ENCODE measurements at regions not wholly inside any gene's neighbourhood (a gene's known extent, or its start where the extent isn't known, plus 50 kb on each side); places are given as distances from the start of the nearest gene placed in this dataset.

- DNase-seq (ENCODE audit: low read depth) = no peak
- TF ChIP-seq CTCF (IDR thresholded peaks at IDR 0.05; ENCODE audit: low read depth, low read length, missing control alignments) = no peak
- H3K4me3 ChIP-seq (ENCODE audit: low read depth, low read length) = no peak overlapping the region
These were observed 72.0 kb downstream of the MIS18A start for GRCh38 chr21:32206631-32207405.

DNA sequence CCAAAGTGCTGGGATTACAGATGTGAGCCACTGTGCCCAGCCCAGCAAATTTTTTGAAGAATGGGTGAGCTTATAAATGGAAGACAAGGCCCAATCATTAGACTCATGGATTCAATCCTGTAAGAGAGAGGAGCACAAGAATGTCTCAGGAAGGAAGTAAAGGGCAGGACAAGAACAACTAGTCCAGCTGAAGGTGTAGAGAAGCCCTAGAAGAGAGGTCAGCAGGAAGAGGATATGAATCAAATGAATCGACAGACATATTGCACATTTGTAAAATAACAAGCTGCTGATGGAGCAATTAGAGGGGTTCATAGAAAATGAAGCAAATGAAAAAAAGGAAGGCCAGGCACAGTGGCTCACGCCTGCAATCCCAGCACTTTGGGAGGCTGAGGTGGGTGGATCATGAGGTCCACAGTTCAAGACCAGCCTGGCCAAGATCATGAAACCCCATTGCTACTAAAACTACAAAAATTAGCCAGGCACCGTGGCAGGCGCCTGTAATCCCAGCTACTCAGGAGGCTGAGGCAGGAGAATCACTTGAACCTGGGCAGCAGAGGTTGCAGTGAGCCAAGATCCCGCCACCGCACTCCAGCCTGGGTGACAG lies 74.9 kb downstream of the MIS18A start:
- DNase-seq (ENCODE audit: low read depth) = no peak
- H3K4me3 ChIP-seq (ENCODE audit: low read depth, low read length) = no peak overlapping the region
- no peak for TF ChIP-seq CTCF (IDR thresholded peaks at IDR 0.05; ENCODE audit: low read depth, low read length, missing control alignments)

DNA sequence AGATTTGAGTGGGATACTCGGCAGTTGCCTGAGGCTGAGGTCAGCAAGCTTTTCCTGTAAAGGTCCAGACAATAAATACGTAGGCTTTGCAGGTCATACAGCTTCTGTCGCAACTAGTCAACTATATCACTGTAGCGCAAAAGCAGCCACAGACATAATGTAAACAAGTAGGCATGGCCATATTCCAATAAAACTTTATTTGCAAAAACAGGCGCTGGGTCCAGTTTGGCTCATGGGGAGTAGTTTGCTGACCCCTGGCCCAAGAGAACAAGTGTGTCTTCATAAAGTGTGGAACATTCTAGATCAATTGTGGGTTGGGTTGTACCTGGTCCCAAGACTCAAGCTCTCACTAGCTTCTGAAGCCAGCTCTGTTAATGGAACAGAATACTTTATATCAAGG lies 78.8 kb downstream of the MIS18A start:
- TF ChIP-seq CTCF (IDR thresholded peaks at IDR 0.05; ENCODE audit: low read depth, low read length, missing control alignments) = no peak
- DNase-seq (ENCODE audit: low read depth) = no peak
- no peak overlapping the region for H3K4me3 ChIP-seq (ENCODE audit: low read depth, low read length)

GRCh38 chr21:32198384-32198783 lies 80.5 kb downstream of the MIS18A start:
- no peak for TF ChIP-seq CTCF (IDR thresholded peaks at IDR 0.05; ENCODE audit: low read depth, low read length, missing control alignments)
- H3K4me3 ChIP-seq (ENCODE audit: low read depth, low read length) = no peak overlapping the region
- no peak for DNase-seq (ENCODE audit: low read depth)

DNA sequence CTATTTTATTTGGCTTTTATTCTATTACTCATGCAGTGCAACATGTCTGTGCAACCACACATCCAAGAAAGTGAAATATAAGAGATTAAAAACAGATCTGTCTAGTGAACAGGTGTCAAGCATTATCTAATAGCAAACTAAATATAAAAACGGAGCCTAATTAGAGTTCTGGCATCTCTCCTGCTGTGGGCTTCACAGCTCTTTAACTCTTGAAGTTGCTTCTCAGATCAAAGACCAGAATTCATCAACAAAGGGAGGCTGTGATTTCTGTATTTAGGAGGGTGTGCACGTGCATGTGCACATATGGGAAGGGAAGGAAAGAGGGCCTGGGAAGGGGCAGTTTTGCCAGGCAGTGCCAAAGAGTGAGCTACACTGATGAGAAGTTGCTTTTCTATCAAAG lies 81.0 kb downstream of the MIS18A start:
- TF ChIP-seq CTCF (IDR thresholded peaks at IDR 0.05; ENCODE audit: low read depth, low read length, missing control alignments) = no peak
- H3K4me3 ChIP-seq (ENCODE audit: low read depth, low read length) = no peak overlapping the region
- DNase-seq (ENCODE audit: low read depth) = no peak

DNA sequence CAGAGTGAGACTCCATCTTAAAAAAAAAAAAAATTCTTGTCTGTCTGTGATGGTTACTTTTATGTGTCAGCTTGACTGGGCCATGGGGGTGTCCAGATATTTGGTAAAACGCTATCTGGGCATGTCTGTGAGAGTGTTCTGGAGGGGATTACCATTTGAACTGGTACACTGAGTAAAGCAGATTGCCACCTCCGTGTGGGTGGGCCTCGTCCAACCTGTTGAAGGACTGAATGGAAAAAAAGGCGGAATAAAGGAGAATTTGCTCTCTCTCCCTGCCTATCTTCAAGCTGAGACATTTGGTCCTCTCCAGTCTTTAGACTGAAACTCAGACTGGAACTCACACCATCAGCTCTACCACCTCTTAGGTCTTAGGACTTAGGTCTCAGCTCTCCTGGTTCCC lies 82.8 kb downstream of the MIS18A start:
- no peak overlapping the region for H3K4me3 ChIP-seq (ENCODE audit: low read depth, low read length)
- no peak for TF ChIP-seq CTCF (IDR thresholded peaks at IDR 0.05; ENCODE audit: low read depth, low read length, missing control alignments)
- no peak for DNase-seq (ENCODE audit: low read depth)

DNA sequence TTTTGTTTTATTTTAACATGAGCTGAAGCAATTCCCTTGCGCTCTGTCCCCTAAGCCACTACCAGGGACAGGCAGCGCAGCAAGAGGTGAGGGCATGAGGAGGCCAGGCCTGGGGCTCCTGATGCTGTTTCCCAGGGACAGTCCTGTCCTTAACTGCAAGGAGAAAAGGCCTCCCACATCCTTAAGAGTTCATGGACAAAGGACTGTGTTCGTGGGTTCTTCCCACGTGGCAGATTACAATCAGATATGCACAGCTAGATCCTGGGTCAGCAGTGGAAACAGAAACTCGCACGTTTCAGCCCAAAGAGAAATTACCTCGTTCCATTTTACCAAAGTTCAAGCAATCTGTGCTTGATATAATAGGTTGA lies 85.8 kb downstream of the MIS18A start:
- no peak overlapping the region for H3K4me3 ChIP-seq (ENCODE audit: low read depth, low read length)
- no peak for DNase-seq (ENCODE audit: low read depth)
- no peak for TF ChIP-seq CTCF (IDR thresholded peaks at IDR 0.05; ENCODE audit: low read depth, low read length, missing control alignments)
